ENCODE measurements at regions not wholly inside any gene's neighbourhood (a gene's known extent, or its start where the extent isn't known, plus 50 kb on each side); places are given as distances from the start of the nearest gene placed in this dataset.
"Not testable (repeated sequence)": the region's sequence is repeated elsewhere in the genome, so short reads cannot be mapped to it uniquely, and the experiment has no call there.

GRCh38 chr5:102154791-102155605 lies 141.1 kb downstream of the SLCO4C1 start:
- H3K9me3 ChIP-seq; H3K27ac ChIP-seq; H3K4me3 ChIP-seq; H3K36me3 ChIP-seq; H3K4me1 ChIP-seq (ENCODE audit: insufficient read depth); H3K27me3 ChIP-seq: not testable (repeated sequence)
- WGBS, 3 donors = 87 to 89% (median 88%) methylated on average over 39 to 54 of the region's 54 CpGs
- intact Hi-C loops (cut with DNase I) = loop anchor here in 1 of 4 donors (1.0 kb wide), 1 partner anchor 21 kb away; no protein-coding TSS in a partner anchor
- DNase-seq = peak in 1 of 5 donors; percentile 12

GRCh38 chr5:102154291-102154690 lies 141.8 kb downstream of the SLCO4C1 start:
- no peaks in the 10 kb centered on the region for H3K9me3 ChIP-seq
- no peaks in the 10 kb centered on the region for H3K27me3 ChIP-seq
- WGBS, 3 donors = 92 to 94% (median 92%) methylated on average over 2 of the region's 2 CpGs
- TF ChIP-seq, protein P1, sequence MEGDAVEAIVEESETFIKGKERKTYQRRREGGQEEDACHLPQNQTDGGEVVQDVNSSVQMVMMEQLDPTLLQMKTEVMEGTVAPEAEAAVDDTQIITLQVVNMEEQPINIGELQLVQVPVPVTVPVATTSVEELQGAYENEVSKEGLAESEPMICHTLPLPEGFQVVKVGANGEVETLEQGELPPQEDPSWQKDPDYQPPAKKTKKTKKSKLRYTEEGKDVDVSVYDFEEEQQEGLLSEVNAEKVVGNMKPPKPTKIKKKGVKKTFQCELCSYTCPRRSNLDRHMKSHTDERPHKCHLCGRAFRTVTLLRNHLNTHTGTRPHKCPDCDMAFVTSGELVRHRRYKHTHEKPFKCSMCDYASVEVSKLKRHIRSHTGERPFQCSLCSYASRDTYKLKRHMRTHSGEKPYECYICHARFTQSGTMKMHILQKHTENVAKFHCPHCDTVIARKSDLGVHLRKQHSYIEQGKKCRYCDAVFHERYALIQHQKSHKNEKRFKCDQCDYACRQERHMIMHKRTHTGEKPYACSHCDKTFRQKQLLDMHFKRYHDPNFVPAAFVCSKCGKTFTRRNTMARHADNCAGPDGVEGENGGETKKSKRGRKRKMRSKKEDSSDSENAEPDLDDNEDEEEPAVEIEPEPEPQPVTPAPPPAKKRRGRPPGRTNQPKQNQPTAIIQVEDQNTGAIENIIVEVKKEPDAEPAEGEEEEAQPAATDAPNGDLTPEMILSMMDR (IDR thresholded peaks at IDR 0.05) = no peak
- TF ChIP-seq EP300 (IDR thresholded peaks at IDR 0.05) (no peak), POLR2A (IDR thresholded peaks at IDR 0.05) (no peak)
- intact Hi-C loops (cut with DNase I) = loop anchor here in 1 of 4 donors (1.0 kb wide), 1 partner anchor 22 kb away; no protein-coding TSS in a partner anchor
- H3K4me1 ChIP-seq (ENCODE audit: insufficient read depth) = no peaks in the 10 kb centered on the region
- no peaks in the 10 kb centered on the region for H3K36me3 ChIP-seq
- DNase-seq = no peak
- no peak overlapping the region for H3K4me3 ChIP-seq
- H3K27ac ChIP-seq = no peak overlapping the region

GRCh38 chr5:102153003-102153759 lies 142.9 kb downstream of the SLCO4C1 start:
- WGBS, 3 donors = 41 to 45% (median 41%) methylated on average over 5 of the region's 5 CpGs
- no peak overlapping the region for H3K4me3 ChIP-seq
- H3K27me3 ChIP-seq = no peaks in the 10 kb centered on the region
- H3K4me1 ChIP-seq (ENCODE audit: insufficient read depth) = no peaks in the 10 kb centered on the region
- H3K9me3 ChIP-seq = no peaks in the 10 kb centered on the region
- no peak overlapping the region for H3K27ac ChIP-seq
- intact Hi-C loops (cut with DNase I) = no loop called here
- DNase-seq = no peak
- TF ChIP-seq POLR2A (IDR thresholded peaks at IDR 0.05) (no peak), EP300 (IDR thresholded peaks at IDR 0.05) (no peak)
- TF ChIP-seq, protein P1 (IDR thresholded peaks at IDR 0.05) = no peak
- no peaks in the 10 kb centered on the region for H3K36me3 ChIP-seq

DNA sequence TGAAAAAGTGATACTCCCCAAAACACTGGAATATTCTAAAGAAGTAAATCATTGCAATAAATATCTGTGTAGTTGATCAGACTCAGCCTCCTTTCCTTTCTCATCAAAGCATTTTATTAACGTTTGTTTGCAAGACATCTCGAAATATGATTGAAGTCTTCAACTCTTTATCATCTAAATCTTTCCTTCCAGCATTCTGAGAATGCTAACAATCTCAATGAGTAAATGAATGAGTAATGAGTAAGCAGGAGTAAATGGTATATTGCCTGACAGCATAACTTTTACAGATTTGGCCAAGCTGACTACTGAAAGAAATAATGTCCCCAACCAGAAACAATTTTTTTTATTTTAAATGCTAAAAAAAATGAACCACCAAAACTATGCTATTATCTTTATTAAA lies 157.1 kb downstream of the SLCO4C1 start:
- no peaks in the 10 kb centered on the region for H3K27me3 ChIP-seq
- H3K27ac ChIP-seq = no peak overlapping the region
- DNase-seq = no peak
- H3K36me3 ChIP-seq = no peaks in the 10 kb centered on the region
- TF ChIP-seq POLR2A (IDR thresholded peaks at IDR 0.05) (no peak), EP300 (IDR thresholded peaks at IDR 0.05) (no peak)
- TF ChIP-seq, protein P1 (IDR thresholded peaks at IDR 0.05) = no peak
- H3K4me3 ChIP-seq = no peak overlapping the region
- no peaks in the 10 kb centered on the region for H3K4me1 ChIP-seq (ENCODE audit: insufficient read depth)
- no peaks in the 10 kb centered on the region for H3K9me3 ChIP-seq
- intact Hi-C loops (cut with DNase I) = no loop called here
- WGBS, 3 donors = 46 to 68% (median 65%) methylated on average over 2 of the region's 2 CpGs
